B cell (primary cell): ENCODE measurements at regions not wholly inside any gene's neighbourhood (a gene's known extent, or its start where the extent isn't known, plus 50 kb on each side); places are given as distances from the start of the nearest gene placed in this dataset.

Experiments used
- ATAC-seq: fragments of 200-7000 bp; cut with Tn5 transposase; one replicate; pipeline ENCODE4 v1.10.0; 2021; ENCODE audit warnings: low read depth, mild to moderate bottlenecking, moderate number of reproducible peaks, moderate library complexity
- CTCF ChIA-PET: fragments of 350-600 bp; sonication (Branson Sonifier 250); formaldehyde crosslinking; loops from one replicate; lab custom pipeline; 2021; ENCODE audit warnings: antibody characterized with exemption, inconsistent platforms; lab: Charles Lee
- POLR2A ChIA-PET: fragments of 350-600 bp; sonication (Branson Sonifier 250); formaldehyde crosslinking; loops from one replicate; lab custom pipeline; 2021; ENCODE audit warnings: antibody characterized with exemption; lab: Charles Lee
- DNase-seq: peaks from one replicate; pipeline ENCODE4 v3.0.0; 2013
- H2AFZ ChIP-seq: 2 replicates; pipeline ENCODE4 v1.6.1; 2012; ENCODE audit warnings: mild to moderate bottlenecking, low read depth, low read length; ENCODE audit not compliant: insufficient read depth, poor library complexity, severe bottlenecking
- H3K27ac ChIP-seq, 2 donors: 1 replicate in 1 of 2; 2 replicates in 1 of 2; pipeline ENCODE4 v1.5.1; 2012 to 2013; ENCODE audit warnings: low read length in 2 of 2, mild to moderate bottlenecking in 2 of 2, moderate library complexity in 1 of 2
- H3K27me3 ChIP-seq, 4 experiments: fragments of 200-600 bp in 1 of 4; sonication (generic) in 1 of 4; replicated peaks in 1 of 4; 1 replicate in 2 of 4; 2 replicates in 2 of 4; pipeline versions ENCODE4 v1.6.1 to v1.7.0; 2013 to 2016; ENCODE audit warnings: low read length in 3 of 4, mild to moderate bottlenecking in 2 of 4, mixed read lengths in 1 of 4, moderate library complexity in 1 of 4; ENCODE audit not compliant: insufficient read depth in 4 of 4, control insufficient read depth in 3 of 4; ENCODE audit errors: control extremely low read depth in 1 of 4
- H3K36me3 ChIP-seq, 2 experiments: replicated peaks in 1 of 2; 1 replicate in 1 of 2; 2 replicates in 1 of 2; pipeline versions ENCODE4 v1.6.1 to v1.7.1; 2013; ENCODE audit warnings: low read length in 1 of 2; ENCODE audit not compliant: insufficient read depth in 2 of 2, control insufficient read depth in 1 of 2; ENCODE audit errors: control extremely low read depth in 1 of 2, extremely low read depth in 1 of 2
- H3K4me1 ChIP-seq, 2 donors: fragments of 200-600 bp in 1 of 2; sonication (generic) in 1 of 2; 1 replicate in 1 of 2; 2 replicates in 1 of 2; pipeline versions ENCODE4 v1.5.1 to v1.6.1; 2013 to 2017; ENCODE audit warnings: low read length in 2 of 2; ENCODE audit not compliant: control insufficient read depth in 2 of 2, insufficient read depth in 2 of 2
- H3K4me2 ChIP-seq: replicated peaks from 2 replicates; pipeline ENCODE3; 2012; ENCODE audit warnings: mild to moderate bottlenecking, low read depth, low read length; ENCODE audit not compliant: poor library complexity, severe bottlenecking
- H3K4me3 ChIP-seq, 5 experiments: fragments of 200-600 bp in 1 of 5; sonication (generic) in 1 of 5; 1 replicate in 3 of 5; 2 replicates in 2 of 5; pipeline versions ENCODE4 v1.5.1 to v1.7.0; 2011 to 2016; ENCODE audit warnings: low read length in 4 of 5, mild to moderate bottlenecking in 4 of 5, low read depth in 2 of 5, control low read depth in 1 of 5, moderate library complexity in 1 of 5; ENCODE audit not compliant: insufficient read depth in 1 of 5; ENCODE audit errors: control extremely low read depth in 1 of 5, extremely low read depth in 1 of 5
- H3K79me2 ChIP-seq: fragments of 200-600 bp; sonication (generic); one replicate; pipeline ENCODE4 v1.6.0; 2016; ENCODE audit warnings: low read length; ENCODE audit not compliant: control insufficient read depth, insufficient read depth
- H3K9ac ChIP-seq: fragments of 200-600 bp; sonication (generic); 2 replicates; pipeline ENCODE4 v1.6.1; 2017; ENCODE audit warnings: mild to moderate bottlenecking, low read length, moderate library complexity
- H3K9me3 ChIP-seq, 3 donors: one replicate each; pipeline versions ENCODE4 v1.6.1 to v1.7.1; 2013; ENCODE audit warnings: low read length in 2 of 3; ENCODE audit not compliant: control insufficient read depth in 2 of 3, insufficient read depth in 1 of 3; ENCODE audit errors: control extremely low read depth in 1 of 3
- H4K20me1 ChIP-seq: 2 replicates; pipeline ENCODE4 v1.6.0; 2012; ENCODE audit warnings: mild to moderate bottlenecking, low read length; ENCODE audit not compliant: insufficient read depth, control insufficient read depth, poor library complexity, severe bottlenecking
- H3K27ac Mint-ChIP-seq: one replicate; pipeline ENCODE4 v1.8.0; 2021; ENCODE audit warnings: mixed read lengths
- H3K27me3 Mint-ChIP-seq: one replicate; pipeline ENCODE4 v1.8.0; 2021; ENCODE audit warnings: mixed read lengths
- H3K4me1 Mint-ChIP-seq: one replicate; pipeline ENCODE4 v1.8.0; 2021; ENCODE audit warnings: mixed read lengths
- H3K4me3 Mint-ChIP-seq: one replicate; pipeline ENCODE4 v1.8.0; 2021; ENCODE audit warnings: mixed read lengths
- H3K9me3 Mint-ChIP-seq: one replicate; pipeline ENCODE4 v1.8.0; 2022; ENCODE audit warnings: mixed read lengths; ENCODE audit not compliant: insufficient read depth
- EZH2 ChIP-seq: IDR thresholded peaks from 2 replicates; pipeline ENCODE4 v1.6.1; 2012; ENCODE audit warnings: borderline replicate concordance, low read depth, mild to moderate bottlenecking, moderate library complexity, low read length; ENCODE audit not compliant: insufficient read depth, poor library complexity, severe bottlenecking
- WGBS: methylation state at CpG from one replicate; pipeline ENCODE4 v1.1.5; 2013; ENCODE audit warnings: missing lambda C conversion rate; ENCODE audit not compliant: insufficient coverage; 5-methylcytosine and 5-hydroxymethylcytosine counted together
- intact Hi-C: fragments of 100-400 bp; cut with micrococcal nuclease; formaldehyde crosslinking; loops from one replicate; pipeline ENCODE4 v1.10.0; 2022
- TF ChIP-seq, protein P1 (sequence below): fragments of 200-600 bp; IDR thresholded peaks from one replicate; pipeline ENCODE4 v1.8.0; 2022; ENCODE audit warnings: antibody characterized with exemption, mild to moderate bottlenecking

DNA sequence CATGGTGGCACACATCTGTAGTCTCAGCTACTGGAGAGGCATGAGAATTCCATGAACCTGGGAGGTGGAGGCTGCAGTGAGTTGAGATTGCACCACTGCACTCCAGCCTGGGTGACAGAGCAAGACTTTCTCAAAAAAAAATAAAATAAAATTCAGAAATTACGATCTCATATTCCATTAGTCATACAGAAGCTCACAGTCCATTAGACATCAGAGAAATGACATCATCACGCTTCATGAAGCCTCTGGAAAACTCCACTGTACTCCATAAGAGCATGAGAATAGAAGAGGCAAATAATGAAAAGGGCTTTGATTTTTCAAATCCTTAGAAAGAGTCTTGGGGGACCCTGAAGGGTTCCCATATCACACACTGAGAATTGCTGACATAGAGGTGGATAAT is 145.0 kb upstream of the MITF start:
- H4K20me1 ChIP-seq = no peaks in the 10 kb centered on the region
- no peaks in the 10 kb centered on the region for H3K9me3 ChIP-seq
- Mint-ChIP-seq H3K27ac (no peak overlapping the region), H3K27me3 (no peaks in the 10 kb centered on the region), H3K4me3 (no peak overlapping the region), H3K9me3 (peaks cover 2% of the 10 kb centered on the region), H3K4me1 (no peaks in the 10 kb centered on the region)
- no peak overlapping the region for H3K27ac ChIP-seq
- H3K27me3 ChIP-seq = no peaks in the 10 kb centered on the region
- no peak overlapping the region for H2AFZ ChIP-seq
- H3K79me2 ChIP-seq = no peaks in the 10 kb centered on the region
- no peak for TF ChIP-seq EZH2
- TF ChIP-seq, protein P1, sequence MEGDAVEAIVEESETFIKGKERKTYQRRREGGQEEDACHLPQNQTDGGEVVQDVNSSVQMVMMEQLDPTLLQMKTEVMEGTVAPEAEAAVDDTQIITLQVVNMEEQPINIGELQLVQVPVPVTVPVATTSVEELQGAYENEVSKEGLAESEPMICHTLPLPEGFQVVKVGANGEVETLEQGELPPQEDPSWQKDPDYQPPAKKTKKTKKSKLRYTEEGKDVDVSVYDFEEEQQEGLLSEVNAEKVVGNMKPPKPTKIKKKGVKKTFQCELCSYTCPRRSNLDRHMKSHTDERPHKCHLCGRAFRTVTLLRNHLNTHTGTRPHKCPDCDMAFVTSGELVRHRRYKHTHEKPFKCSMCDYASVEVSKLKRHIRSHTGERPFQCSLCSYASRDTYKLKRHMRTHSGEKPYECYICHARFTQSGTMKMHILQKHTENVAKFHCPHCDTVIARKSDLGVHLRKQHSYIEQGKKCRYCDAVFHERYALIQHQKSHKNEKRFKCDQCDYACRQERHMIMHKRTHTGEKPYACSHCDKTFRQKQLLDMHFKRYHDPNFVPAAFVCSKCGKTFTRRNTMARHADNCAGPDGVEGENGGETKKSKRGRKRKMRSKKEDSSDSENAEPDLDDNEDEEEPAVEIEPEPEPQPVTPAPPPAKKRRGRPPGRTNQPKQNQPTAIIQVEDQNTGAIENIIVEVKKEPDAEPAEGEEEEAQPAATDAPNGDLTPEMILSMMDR = no peak
- ATAC-seq (no peak), DNase-seq (no peak)
- H3K4me1 ChIP-seq = no peaks in the 10 kb centered on the region
- ChIA-PET CTCF (no interaction called here), POLR2A (no interaction called here)
- WGBS = no CpG with 5 or more reads among the region's 2 CpGs
- intact Hi-C loops = no loop called here
- no peak overlapping the region for H3K4me2 ChIP-seq
- H3K4me3 ChIP-seq = no peak overlapping the region
- no peaks in the 10 kb centered on the region for H3K36me3 ChIP-seq
- no peak overlapping the region for H3K9ac ChIP-seq

DNA sequence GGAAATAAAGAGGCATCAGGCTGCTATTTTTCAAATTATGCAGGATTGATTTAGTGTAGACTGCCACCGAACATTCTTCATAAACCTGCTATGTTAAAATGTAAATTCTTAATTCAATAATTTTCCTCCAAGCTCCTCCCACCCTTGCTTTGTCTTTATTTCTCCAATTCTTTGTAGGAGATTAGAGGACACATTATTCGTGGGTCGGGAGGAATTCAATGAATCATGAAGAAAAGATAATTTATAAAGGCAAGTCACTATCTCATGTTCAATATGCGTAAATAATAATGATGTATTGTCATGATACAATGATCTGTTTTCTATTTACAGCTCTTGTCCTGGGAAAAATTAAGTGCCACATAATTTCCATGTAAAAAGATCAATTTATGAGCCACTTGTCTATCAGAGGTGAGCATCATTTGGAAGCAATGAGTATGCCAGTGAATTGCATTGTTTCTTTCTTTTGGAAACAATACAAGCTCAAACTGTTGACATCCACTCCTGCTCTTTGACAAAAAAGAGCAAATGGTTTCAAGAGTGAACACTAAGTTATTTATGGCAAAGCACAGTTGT is 148.0 kb upstream of the MITF start:
- intact Hi-C loops = no loop called here
- Histone ChIP-seq H3K4me1 (no peaks in the 10 kb centered on the region), H3K79me2 (no peaks in the 10 kb centered on the region), H3K27me3 (no peaks in the 10 kb centered on the region), H3K9me3 (peaks cover 1 to 4% (median 2%) of the 10 kb centered on the region in 3 donors), H3K4me3 (no peak overlapping the region), H3K9ac (no peak overlapping the region), H2AFZ (no peak overlapping the region), H3K27ac (no peak overlapping the region), H4K20me1 (no peaks in the 10 kb centered on the region), H3K4me2 (no peak overlapping the region), H3K36me3 (no peaks in the 10 kb centered on the region)
- Mint-ChIP-seq H3K4me1 (no peaks in the 10 kb centered on the region), H3K9me3 (peaks cover 10% of the 10 kb centered on the region), H3K27me3 (no peaks in the 10 kb centered on the region), H3K4me3 (no peak overlapping the region), H3K27ac (no peak overlapping the region)
- no peak for DNase-seq
- ChIA-PET CTCF (no interaction called here), POLR2A (no interaction called here)
- no CpG with 5 or more reads among the region's 4 CpGs for WGBS
- TF ChIP-seq EZH2 = no peak
- TF ChIP-seq, protein P1 = no peak
- no peak for ATAC-seq
